Endothelial cell of umbilical vein (primary cell): ENCODE measurements at regions not wholly inside any gene's neighbourhood (a gene's known extent, or its start where the extent isn't known, plus 50 kb on each side); places are given as distances from the start of the nearest gene placed in this dataset.

Experiments
- POLR2A ChIP-seq: IDR thresholded peaks from 2 replicates; pipeline ENCODE4 v1.6.1; 2012; ENCODE audit warnings: low read depth, mild to moderate bottlenecking, control low read depth, low read length
- TF ChIP-seq, protein P1 (sequence below), 2 donors: IDR thresholded peaks; 1 replicate in 1 of 2; 2 replicates in 1 of 2; pipeline ENCODE4 v1.5.1; 2011; ENCODE audit warnings: low read length in 2 of 2, mild to moderate bottlenecking in 2 of 2, moderate library complexity in 2 of 2, control low read depth in 1 of 2, inconsistent platforms in 1 of 2, low read depth in 1 of 2; ENCODE audit not compliant: insufficient read depth in 1 of 2; ENCODE audit errors: extremely low read depth in 1 of 2

GRCh38 chr7:110010359-110010758 is 1080.6 kb upstream of the LRRN3 start:
- no peak for TF ChIP-seq POLR2A
- TF ChIP-seq, protein P1, sequence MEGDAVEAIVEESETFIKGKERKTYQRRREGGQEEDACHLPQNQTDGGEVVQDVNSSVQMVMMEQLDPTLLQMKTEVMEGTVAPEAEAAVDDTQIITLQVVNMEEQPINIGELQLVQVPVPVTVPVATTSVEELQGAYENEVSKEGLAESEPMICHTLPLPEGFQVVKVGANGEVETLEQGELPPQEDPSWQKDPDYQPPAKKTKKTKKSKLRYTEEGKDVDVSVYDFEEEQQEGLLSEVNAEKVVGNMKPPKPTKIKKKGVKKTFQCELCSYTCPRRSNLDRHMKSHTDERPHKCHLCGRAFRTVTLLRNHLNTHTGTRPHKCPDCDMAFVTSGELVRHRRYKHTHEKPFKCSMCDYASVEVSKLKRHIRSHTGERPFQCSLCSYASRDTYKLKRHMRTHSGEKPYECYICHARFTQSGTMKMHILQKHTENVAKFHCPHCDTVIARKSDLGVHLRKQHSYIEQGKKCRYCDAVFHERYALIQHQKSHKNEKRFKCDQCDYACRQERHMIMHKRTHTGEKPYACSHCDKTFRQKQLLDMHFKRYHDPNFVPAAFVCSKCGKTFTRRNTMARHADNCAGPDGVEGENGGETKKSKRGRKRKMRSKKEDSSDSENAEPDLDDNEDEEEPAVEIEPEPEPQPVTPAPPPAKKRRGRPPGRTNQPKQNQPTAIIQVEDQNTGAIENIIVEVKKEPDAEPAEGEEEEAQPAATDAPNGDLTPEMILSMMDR (IDR thresholded peaks at IDR 0.05; ENCODE audit: extremely low read depth in 1 of 2, insufficient read depth in 1 of 2, low read depth in 1 of 2, low read length in 2 of 2): no peak
